Fibroblast of lung (primary cell): ENCODE measurements at regions not wholly inside any gene's neighbourhood (a gene's known extent, or its start where the extent isn't known, plus 50 kb on each side); places are given as distances from the start of the nearest gene placed in this dataset.

Experiments used
- DNase-seq, 2 donors: peaks; one replicate each; pipeline versions ENCODE4 v3.0.0 to v3.0.0-alpha.2; 2010; ENCODE audit warnings: low read depth in 2 of 2
- H2AFZ ChIP-seq: 2 replicates; pipeline ENCODE4 v1.5.1; 2012; ENCODE audit warnings: low read length, control low read depth, inconsistent platforms
- H3K27ac ChIP-seq: 2 replicates; pipeline ENCODE4 v1.5.1; 2011; ENCODE audit warnings: low read length, control low read depth; ENCODE audit not compliant: insufficient read depth
- H3K27me3 ChIP-seq: 2 replicates; pipeline ENCODE4 v1.5.1; 2011; ENCODE audit warnings: mild to moderate bottlenecking, low read length; ENCODE audit not compliant: control insufficient read depth, insufficient read depth
- H3K36me3 ChIP-seq: 2 replicates; pipeline ENCODE4 v1.5.1; 2011; ENCODE audit warnings: low read length; ENCODE audit not compliant: control insufficient read depth, insufficient read depth
- H3K4me1 ChIP-seq: 2 replicates; pipeline ENCODE4 v1.5.1; 2011; ENCODE audit warnings: low read length; ENCODE audit not compliant: control insufficient read depth, insufficient read depth; ENCODE audit errors: extremely low read depth
- H3K4me2 ChIP-seq: 2 replicates; pipeline ENCODE4 v1.5.1; 2011; ENCODE audit warnings: low read length, control low read depth; ENCODE audit not compliant: insufficient read depth; ENCODE audit errors: extremely low read depth
- H3K4me3 ChIP-seq, 4 experiments: fragments of 200-600 bp in 1 of 4; sonication (generic) in 1 of 4; replicated peaks in 1 of 4; 2 replicates each; pipeline ENCODE4 v1.5.1; 2011 to 2016; ENCODE audit warnings: low read length in 4 of 4, low read depth in 3 of 4, mild to moderate bottlenecking in 3 of 4, control low read depth in 2 of 4, inconsistent platforms in 1 of 4, mixed read lengths in 1 of 4; ENCODE audit not compliant: insufficient read depth in 1 of 4; ENCODE audit errors: control extremely low read depth in 1 of 4
- H3K79me2 ChIP-seq: 2 replicates; pipeline ENCODE4 v1.5.1; 2012; ENCODE audit warnings: mild to moderate bottlenecking, low read length, inconsistent platforms; ENCODE audit not compliant: control insufficient read depth, insufficient read depth
- H3K9ac ChIP-seq: 2 replicates; pipeline ENCODE4 v1.5.1; 2011; ENCODE audit warnings: mild to moderate bottlenecking, low read length, control low read depth; ENCODE audit not compliant: insufficient read depth
- H3K9me3 ChIP-seq: 2 replicates; pipeline ENCODE4 v1.5.1; 2012; ENCODE audit warnings: low read depth, low read length; ENCODE audit not compliant: control insufficient read depth, insufficient read depth
- H4K20me1 ChIP-seq: 2 replicates; pipeline ENCODE4 v1.5.1; 2011; ENCODE audit warnings: low read length; ENCODE audit not compliant: control insufficient read depth, insufficient read depth; ENCODE audit errors: extremely low read depth
- CTCF ChIP-seq, 2 donors: IDR thresholded peaks in 1 of 2; conservative IDR thresholded peaks in 1 of 2; 1 replicate in 1 of 2; 2 replicates in 1 of 2; pipeline ENCODE4 v1.5.1; 2011 to 2012; ENCODE audit warnings: low read length in 2 of 2, control low read depth in 1 of 2, inconsistent platforms in 1 of 2, low read depth in 1 of 2, mild to moderate bottlenecking in 1 of 2
- EZH2 ChIP-seq: IDR thresholded peaks from 2 replicates; pipeline ENCODE4 v1.5.1; 2012; ENCODE audit warnings: low read length, control low read depth, mild to moderate bottlenecking; ENCODE audit errors: missing control alignments

- Histone ChIP-seq H3K27me3 (no peaks in the 10 kb centered on the region), H3K4me2 (no peak overlapping the region), H4K20me1 (no peaks in the 10 kb centered on the region), H2AFZ (no peak overlapping the region), H3K27ac (no peak overlapping the region), H3K79me2 (no peaks in the 10 kb centered on the region), H3K9me3 (no peaks in the 10 kb centered on the region), H3K9ac (no peak overlapping the region), H3K36me3 (no peaks in the 10 kb centered on the region), H3K4me3 (no peak overlapping the region), H3K4me1 (no peaks in the 10 kb centered on the region)
- peak; percentile 84 to 94 for DNase-seq
- TF ChIP-seq CTCF (conservative IDR thresholded peaks at IDR 0.05 in 1 of 2, IDR thresholded peaks at IDR 0.05 in 1 of 2; ENCODE audit: low read depth in 1 of 2, low read length in 2 of 2) (no peak), EZH2 (no peak)
These were observed 489.2 kb upstream of the UBE2E2 start for GRCh38 chr3:22713936-22714335.

- no peak overlapping the region for H2AFZ ChIP-seq
- no peaks in the 10 kb centered on the region for H3K27me3 ChIP-seq
- DNase-seq, result peak in 1 of 2 donors; percentile 3
- H3K79me2 ChIP-seq, result no peaks in the 10 kb centered on the region
- no peaks in the 10 kb centered on the region for H4K20me1 ChIP-seq
- no peaks in the 10 kb centered on the region for H3K9me3 ChIP-seq
- no peaks in the 10 kb centered on the region for H3K36me3 ChIP-seq
- no peak overlapping the region for H3K4me3 ChIP-seq
- no peak overlapping the region for H3K9ac ChIP-seq
- no peak overlapping the region for H3K27ac ChIP-seq
- H3K4me2 ChIP-seq, result no peak overlapping the region
- TF ChIP-seq CTCF (conservative IDR thresholded peaks at IDR 0.05 in 1 of 2, IDR thresholded peaks at IDR 0.05 in 1 of 2; ENCODE audit: low read depth in 1 of 2, low read length in 2 of 2) (no peak), EZH2 (no peak)
- H3K4me1 ChIP-seq, result no peaks in the 10 kb centered on the region
These were observed 488.4 kb upstream of the UBE2E2 start for GRCh38 chr3:22714749-22715148.

DNA sequence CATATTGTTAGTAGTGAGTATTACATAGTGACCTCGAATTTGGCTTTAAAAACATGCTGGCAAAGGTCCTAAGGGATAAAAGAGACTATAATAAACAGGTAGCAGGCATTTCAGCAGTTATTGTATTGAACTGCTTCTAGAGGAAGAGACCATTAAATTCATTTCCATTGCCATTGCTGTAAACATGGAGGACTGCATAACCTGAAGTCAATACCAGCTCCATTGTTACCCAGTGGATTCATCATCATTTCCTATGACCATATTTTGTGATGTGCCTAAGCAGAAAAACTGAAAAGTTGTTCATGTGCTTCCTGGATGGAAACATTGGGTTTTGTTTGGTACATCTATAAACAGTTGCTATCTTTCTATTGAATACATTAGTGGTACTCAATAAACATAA is 482.5 kb upstream of the UBE2E2 start:
- no peak for TF ChIP-seq CTCF (conservative IDR thresholded peaks at IDR 0.05 in 1 of 2, IDR thresholded peaks at IDR 0.05 in 1 of 2; ENCODE audit: low read depth in 1 of 2, low read length in 2 of 2)
- no peak for TF ChIP-seq EZH2
- no peaks in the 10 kb centered on the region for H3K9me3 ChIP-seq
- H3K4me3 ChIP-seq, result no peak overlapping the region
- H3K4me2 ChIP-seq, result no peak overlapping the region
- H3K27me3 ChIP-seq, result no peaks in the 10 kb centered on the region
- H3K36me3 ChIP-seq, result no peaks in the 10 kb centered on the region
- no peaks in the 10 kb centered on the region for H4K20me1 ChIP-seq
- no peak overlapping the region for H3K27ac ChIP-seq
- H2AFZ ChIP-seq, result no peak overlapping the region
- H3K9ac ChIP-seq, result no peak overlapping the region
- no peaks in the 10 kb centered on the region for H3K79me2 ChIP-seq
- DNase-seq, result no peak
- H3K4me1 ChIP-seq, result no peaks in the 10 kb centered on the region
